Nephron progenitor cell (in vitro differentiated cells): ENCODE measurements at regions not wholly inside any gene's neighbourhood (a gene's known extent, or its start where the extent isn't known, plus 50 kb on each side); places are given as distances from the start of the nearest gene placed in this dataset.

Source experiments
- DNase-seq: peaks from one replicate; pipeline ENCODE4 v3.0.0; 2021
- H3K27ac Mint-ChIP-seq: 2 replicates; pipeline ENCODE4 v1.8.0; 2021; ENCODE audit warnings: mild to moderate bottlenecking, moderate library complexity, mixed read lengths
- H3K27me3 Mint-ChIP-seq: 2 replicates; pipeline ENCODE4 v1.8.0; 2021; ENCODE audit warnings: mild to moderate bottlenecking, low read depth, mixed read lengths; ENCODE audit not compliant: poor library complexity
- H3K36me3 Mint-ChIP-seq: 2 replicates; pipeline ENCODE4 v1.8.0; 2021; ENCODE audit warnings: low read depth, mixed read lengths
- H3K4me1 Mint-ChIP-seq: 2 replicates; pipeline ENCODE4 v1.8.0; 2021; ENCODE audit warnings: mixed read lengths
- H3K4me3 Mint-ChIP-seq: 2 replicates; pipeline ENCODE4 v1.8.0; 2021; ENCODE audit warnings: mild to moderate bottlenecking, moderate library complexity, mixed read lengths
- H3K9me3 Mint-ChIP-seq: 2 replicates; pipeline ENCODE4 v1.8.0; 2021; ENCODE audit warnings: mild to moderate bottlenecking, moderate library complexity, mixed read lengths
- TF ChIP-seq, protein P1 (sequence below): fragments of 200-600 bp; sonication (generic); IDR thresholded peaks from 2 replicates; pipeline ENCODE4 v1.5.0; 2021; ENCODE audit warnings: antibody characterized with exemption

DNA sequence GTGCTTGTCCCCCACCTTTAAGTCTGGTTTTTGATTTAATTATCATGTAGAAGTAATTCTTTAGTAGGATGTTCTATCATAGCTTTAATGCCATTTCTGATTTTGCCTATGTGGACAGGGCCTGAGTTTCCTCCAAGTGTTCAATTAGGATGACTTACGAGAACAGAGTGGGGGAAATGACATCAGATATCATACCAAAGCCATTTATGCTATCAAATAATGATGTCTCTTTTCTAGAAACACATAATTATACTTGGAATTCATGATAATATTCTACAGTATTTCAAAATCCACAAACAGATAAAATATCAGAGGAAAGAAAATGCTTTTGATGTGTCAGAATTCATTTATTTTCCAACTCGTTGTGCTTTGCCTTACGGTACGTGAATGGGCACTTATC is 165.9 kb upstream of the SPRED2 start:
- TF ChIP-seq, protein P1, sequence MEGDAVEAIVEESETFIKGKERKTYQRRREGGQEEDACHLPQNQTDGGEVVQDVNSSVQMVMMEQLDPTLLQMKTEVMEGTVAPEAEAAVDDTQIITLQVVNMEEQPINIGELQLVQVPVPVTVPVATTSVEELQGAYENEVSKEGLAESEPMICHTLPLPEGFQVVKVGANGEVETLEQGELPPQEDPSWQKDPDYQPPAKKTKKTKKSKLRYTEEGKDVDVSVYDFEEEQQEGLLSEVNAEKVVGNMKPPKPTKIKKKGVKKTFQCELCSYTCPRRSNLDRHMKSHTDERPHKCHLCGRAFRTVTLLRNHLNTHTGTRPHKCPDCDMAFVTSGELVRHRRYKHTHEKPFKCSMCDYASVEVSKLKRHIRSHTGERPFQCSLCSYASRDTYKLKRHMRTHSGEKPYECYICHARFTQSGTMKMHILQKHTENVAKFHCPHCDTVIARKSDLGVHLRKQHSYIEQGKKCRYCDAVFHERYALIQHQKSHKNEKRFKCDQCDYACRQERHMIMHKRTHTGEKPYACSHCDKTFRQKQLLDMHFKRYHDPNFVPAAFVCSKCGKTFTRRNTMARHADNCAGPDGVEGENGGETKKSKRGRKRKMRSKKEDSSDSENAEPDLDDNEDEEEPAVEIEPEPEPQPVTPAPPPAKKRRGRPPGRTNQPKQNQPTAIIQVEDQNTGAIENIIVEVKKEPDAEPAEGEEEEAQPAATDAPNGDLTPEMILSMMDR, result no peak
- Mint-ChIP-seq H3K9me3 (peaks cover 26% of the 10 kb centered on the region), H3K36me3 (peaks cover 5% of the 10 kb centered on the region), H3K4me1 (peaks cover 9% of the 10 kb centered on the region), H3K4me3 (no peak overlapping the region), H3K27me3 (no peaks in the 10 kb centered on the region), H3K27ac (no peak overlapping the region)
- no peak for DNase-seq

- DNase-seq, result no peak
- no peak overlapping the region for H3K4me3 Mint-ChIP-seq
- no peak overlapping the region for H3K27ac Mint-ChIP-seq
- H3K36me3 Mint-ChIP-seq, result no peaks in the 10 kb centered on the region
- H3K27me3 Mint-ChIP-seq, result no peaks in the 10 kb centered on the region
- H3K4me1 Mint-ChIP-seq, result peaks cover 9% of the 10 kb centered on the region
- H3K9me3 Mint-ChIP-seq, result peaks cover 9% of the 10 kb centered on the region
- TF ChIP-seq, protein P1, result no peak
Observed at GRCh38 chr2:65595630-65596029, 163.2 kb upstream of the SPRED2 start.

DNA sequence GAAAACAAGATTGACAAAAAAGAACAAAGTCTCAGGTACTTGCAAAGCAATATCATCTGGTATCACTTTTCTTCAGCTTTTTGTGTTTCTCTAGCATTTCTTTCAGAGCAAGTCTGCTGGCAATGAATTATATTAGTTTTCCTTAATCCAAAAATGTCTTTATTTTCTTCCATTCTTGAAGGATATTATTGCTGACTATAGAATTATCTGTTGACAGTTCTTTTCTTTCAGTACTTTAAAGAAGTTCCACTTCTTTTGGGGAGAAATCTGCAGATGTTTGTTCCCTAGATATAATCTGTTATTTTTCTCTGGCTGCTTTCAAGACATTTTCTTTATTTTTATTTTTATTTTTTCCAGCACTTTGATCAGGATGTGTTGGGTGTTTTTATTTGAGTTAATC is 161.8 kb upstream of the SPRED2 start:
- no peak overlapping the region for H3K4me3 Mint-ChIP-seq
- TF ChIP-seq, protein P1, result no peak
- no peaks in the 10 kb centered on the region for H3K27me3 Mint-ChIP-seq
- no peak for DNase-seq
- peaks cover 9% of the 10 kb centered on the region for H3K9me3 Mint-ChIP-seq
- no peaks in the 10 kb centered on the region for H3K36me3 Mint-ChIP-seq
- no peak overlapping the region for H3K27ac Mint-ChIP-seq
- peaks cover 3% of the 10 kb centered on the region for H3K4me1 Mint-ChIP-seq

DNA sequence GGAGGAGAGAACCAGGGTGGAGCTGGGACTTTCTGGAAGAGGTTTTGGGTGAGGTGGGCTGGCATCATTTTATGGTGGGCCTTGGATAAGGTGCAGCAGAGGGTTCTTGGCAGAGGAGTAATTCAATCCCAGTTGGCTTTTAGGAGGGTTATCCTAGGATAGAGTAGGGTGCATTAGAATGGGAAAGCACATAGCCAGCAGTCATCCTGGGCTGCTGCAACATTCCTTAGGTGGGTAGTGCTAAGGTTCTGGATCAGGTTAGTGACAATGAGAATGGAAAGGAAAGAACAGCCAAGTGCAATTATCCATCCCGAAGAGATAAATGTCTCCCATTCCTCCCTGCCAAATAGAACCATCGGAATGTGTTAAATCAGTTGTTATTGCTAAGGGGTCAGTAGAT is 157.3 kb upstream of the SPRED2 start:
- peaks cover 4% of the 10 kb centered on the region for H3K27me3 Mint-ChIP-seq
- H3K4me1 Mint-ChIP-seq, result peaks cover 6% of the 10 kb centered on the region
- no peak for DNase-seq
- peaks cover 8% of the 10 kb centered on the region for H3K36me3 Mint-ChIP-seq
- TF ChIP-seq, protein P1, result no peak
- peaks cover 21% of the 10 kb centered on the region for H3K9me3 Mint-ChIP-seq
- H3K4me3 Mint-ChIP-seq, result no peak overlapping the region
- no peak overlapping the region for H3K27ac Mint-ChIP-seq

GRCh38 chr2:65587779-65588178 is 155.4 kb upstream of the SPRED2 start:
- no peak for DNase-seq
- Mint-ChIP-seq H3K27me3 (peaks cover 4% of the 10 kb centered on the region), H3K4me3 (no peak overlapping the region), H3K27ac (no peak overlapping the region), H3K4me1 (peaks cover 6% of the 10 kb centered on the region), H3K9me3 (peaks cover 17% of the 10 kb centered on the region), H3K36me3 (peaks cover 8% of the 10 kb centered on the region)
- TF ChIP-seq, protein P1, result no peak

- peaks cover 6% of the 10 kb centered on the region for H3K4me1 Mint-ChIP-seq
- TF ChIP-seq, protein P1, result no peak
- peaks cover 8% of the 10 kb centered on the region for H3K36me3 Mint-ChIP-seq
- H3K4me3 Mint-ChIP-seq, result no peak overlapping the region
- H3K27ac Mint-ChIP-seq, result peak overlapping the region; percentile 86
- no peak for DNase-seq
- peaks cover 17% of the 10 kb centered on the region for H3K9me3 Mint-ChIP-seq
- H3K27me3 Mint-ChIP-seq, result peaks cover 4% of the 10 kb centered on the region
Observed at GRCh38 chr2:65586516-65586915, 154.1 kb upstream of the SPRED2 start.
